Nephron progenitor cell (in vitro differentiated cells): ENCODE measurements at regions not wholly inside any gene's neighbourhood (a gene's known extent, or its start where the extent isn't known, plus 50 kb on each side); places are given as distances from the start of the nearest gene placed in this dataset.

Experiments used
- DNase-seq: peaks from one replicate; pipeline ENCODE4 v3.0.0; 2021
- H3K27ac Mint-ChIP-seq: 2 replicates; pipeline ENCODE4 v1.8.0; 2021; ENCODE audit warnings: mild to moderate bottlenecking, moderate library complexity, mixed read lengths
- H3K27me3 Mint-ChIP-seq: 2 replicates; pipeline ENCODE4 v1.8.0; 2021; ENCODE audit warnings: mild to moderate bottlenecking, low read depth, mixed read lengths; ENCODE audit not compliant: poor library complexity
- H3K36me3 Mint-ChIP-seq: 2 replicates; pipeline ENCODE4 v1.8.0; 2021; ENCODE audit warnings: low read depth, mixed read lengths
- H3K4me1 Mint-ChIP-seq: 2 replicates; pipeline ENCODE4 v1.8.0; 2021; ENCODE audit warnings: mixed read lengths
- H3K4me3 Mint-ChIP-seq: 2 replicates; pipeline ENCODE4 v1.8.0; 2021; ENCODE audit warnings: mild to moderate bottlenecking, moderate library complexity, mixed read lengths
- H3K9me3 Mint-ChIP-seq: 2 replicates; pipeline ENCODE4 v1.8.0; 2021; ENCODE audit warnings: mild to moderate bottlenecking, moderate library complexity, mixed read lengths
- CTCF ChIP-seq: fragments of 200-600 bp; sonication (generic); IDR thresholded peaks from 2 replicates; pipeline ENCODE4 v1.5.0; 2021; ENCODE audit warnings: antibody characterized with exemption

GRCh38 chr17:71232801-71233559 lies 887.8 kb upstream of the SOX9 start:
- no peak for TF ChIP-seq CTCF
- Mint-ChIP-seq H3K4me1 (no peaks in the 10 kb centered on the region), H3K27ac (no peak overlapping the region), H3K27me3 (no peaks in the 10 kb centered on the region), H3K36me3 (no peaks in the 10 kb centered on the region), H3K4me3 (no peak overlapping the region), H3K9me3 (no peaks in the 10 kb centered on the region)
- DNase-seq: no peak

- no peak overlapping the region for H3K4me3 Mint-ChIP-seq
- H3K4me1 Mint-ChIP-seq: no peaks in the 10 kb centered on the region
- TF ChIP-seq CTCF: no peak
- H3K27ac Mint-ChIP-seq: no peak overlapping the region
- no peaks in the 10 kb centered on the region for H3K9me3 Mint-ChIP-seq
- no peaks in the 10 kb centered on the region for H3K27me3 Mint-ChIP-seq
- no peaks in the 10 kb centered on the region for H3K36me3 Mint-ChIP-seq
- no peak for DNase-seq
Observed at GRCh38 chr17:71234349-71234748, 886.5 kb upstream of the SOX9 start.

- no peak overlapping the region for H3K27ac Mint-ChIP-seq
- TF ChIP-seq CTCF: no peak
- H3K4me3 Mint-ChIP-seq: no peak overlapping the region
- H3K9me3 Mint-ChIP-seq: no peaks in the 10 kb centered on the region
- no peaks in the 10 kb centered on the region for H3K27me3 Mint-ChIP-seq
- no peaks in the 10 kb centered on the region for H3K36me3 Mint-ChIP-seq
- no peak for DNase-seq
- no peaks in the 10 kb centered on the region for H3K4me1 Mint-ChIP-seq
Observed at GRCh38 chr17:71237903-71238538, 882.8 kb upstream of the SOX9 start.

- TF ChIP-seq CTCF: no peak
Observed at GRCh38 chr17:71247441-71248015, 873.3 kb upstream of the SOX9 start.

GRCh38 chr17:71251276-71251675 lies 869.5 kb upstream of the SOX9 start:
- Mint-ChIP-seq H3K9me3 (no peaks in the 10 kb centered on the region), H3K4me3 (no peak overlapping the region), H3K36me3 (no peaks in the 10 kb centered on the region), H3K4me1 (no peaks in the 10 kb centered on the region), H3K27ac (no peak overlapping the region), H3K27me3 (no peaks in the 10 kb centered on the region)
- TF ChIP-seq CTCF: no peak
- DNase-seq: no peak

More at GRCh38 chr17:71247441-71248015, 873.3 kb upstream of the SOX9 start:
- H3K27me3 Mint-ChIP-seq: no peaks in the 10 kb centered on the region
- no peaks in the 10 kb centered on the region for H3K4me1 Mint-ChIP-seq
- H3K4me3 Mint-ChIP-seq: no peak overlapping the region
- no peaks in the 10 kb centered on the region for H3K9me3 Mint-ChIP-seq
- DNase-seq: no peak
- no peaks in the 10 kb centered on the region for H3K36me3 Mint-ChIP-seq
- H3K27ac Mint-ChIP-seq: no peak overlapping the region
